Upper lobe of right lung (tissue), 1 donor: ENCODE measurements at regions not wholly inside any gene's neighbourhood (a gene's known extent, or its start where the extent isn't known, plus 50 kb on each side); places are given as distances from the start of the nearest gene placed in this dataset.

Experiments
- ATAC-seq: fragments of 200-7000 bp; cut with Tn5 transposase; one replicate; pipeline ENCODE4 v1.9.1; 2020; ENCODE audit warnings: mild to moderate bottlenecking, moderate library complexity
- DNase-seq: peaks from one replicate; pipeline ENCODE4 v3.0.0-alpha.2; 2020
- H3K27ac ChIP-seq: fragments of 200-600 bp; one replicate; pipeline ENCODE4 v1.8.0; 2022
- H3K27me3 ChIP-seq: fragments of 200-600 bp; one replicate; pipeline ENCODE4 v1.8.0; 2022; ENCODE audit warnings: mild to moderate bottlenecking
- H3K36me3 ChIP-seq: fragments of 200-600 bp; one replicate; pipeline ENCODE4 v1.8.0; 2022
- H3K4me1 ChIP-seq: fragments of 200-600 bp; one replicate; pipeline ENCODE4 v1.8.0; 2022
- H3K4me3 ChIP-seq: fragments of 200-600 bp; one replicate; pipeline ENCODE4 v1.8.0; 2022; ENCODE audit warnings: mild to moderate bottlenecking
- H3K9me3 ChIP-seq: fragments of 200-600 bp; one replicate; pipeline ENCODE4 v1.8.0; 2022
- CTCF ChIP-seq: fragments of 200-600 bp; IDR thresholded peaks from one replicate; pipeline ENCODE4 v1.8.0; 2022; ENCODE audit warnings: antibody characterized with exemption
- intact Hi-C: fragments of 100-400 bp; cut with DNase I; formaldehyde crosslinking; loops from one replicate; pipeline ENCODE4 v1.11.0; 2022
- donor health status: DM: no; HTN: yes; CAD: no; lungs with severe emphysema.

GRCh38 chr2:22894761-22895160 is 490.2 kb upstream of the KLHL29 start:
- intact Hi-C loops: no loop called here
- no peak overlapping the region for H3K4me3 ChIP-seq
- ATAC-seq: no peak
- no peaks in the 10 kb centered on the region for H3K36me3 ChIP-seq
- no peaks in the 10 kb centered on the region for H3K27me3 ChIP-seq
- H3K27ac ChIP-seq: no peak overlapping the region
- no peaks in the 10 kb centered on the region for H3K4me1 ChIP-seq
- DNase-seq: no peak
- TF ChIP-seq CTCF: no peak
- H3K9me3 ChIP-seq: no peaks in the 10 kb centered on the region

GRCh38 chr2:22897428-22897827 is 487.6 kb upstream of the KLHL29 start:
- DNase-seq: no peak
- no peaks in the 10 kb centered on the region for H3K9me3 ChIP-seq
- ATAC-seq: no peak
- H3K27me3 ChIP-seq: no peaks in the 10 kb centered on the region
- no peak for TF ChIP-seq CTCF
- no peaks in the 10 kb centered on the region for H3K36me3 ChIP-seq
- no peaks in the 10 kb centered on the region for H3K4me1 ChIP-seq
- H3K4me3 ChIP-seq: no peak overlapping the region
- H3K27ac ChIP-seq: no peak overlapping the region
- intact Hi-C loops: no loop called here

- H3K9me3 ChIP-seq: no peaks in the 10 kb centered on the region
- intact Hi-C loops: no loop called here
- ATAC-seq (no peak), DNase-seq (no peak)
- no peak overlapping the region for H3K27ac ChIP-seq
- no peaks in the 10 kb centered on the region for H3K36me3 ChIP-seq
- TF ChIP-seq CTCF: no peak
- H3K27me3 ChIP-seq: no peaks in the 10 kb centered on the region
- no peak overlapping the region for H3K4me3 ChIP-seq
- no peaks in the 10 kb centered on the region for H3K4me1 ChIP-seq
Observed at GRCh38 chr2:22900674-22901073, 484.3 kb upstream of the KLHL29 start.

GRCh38 chr2:22901471-22902179 is 483.4 kb upstream of the KLHL29 start:
- TF ChIP-seq CTCF: no peak
- Histone ChIP-seq H3K9me3 (no peaks in the 10 kb centered on the region), H3K4me3 (no peak overlapping the region), H3K4me1 (no peaks in the 10 kb centered on the region), H3K36me3 (no peaks in the 10 kb centered on the region), H3K27me3 (no peaks in the 10 kb centered on the region), H3K27ac (no peak overlapping the region)
- DNase-seq (no peak), ATAC-seq (no peak)
- intact Hi-C loops: no loop called here

GRCh38 chr2:22902180-22902550 is 482.8 kb upstream of the KLHL29 start:
- Histone ChIP-seq H3K4me1 (no peaks in the 10 kb centered on the region), H3K36me3 (no peaks in the 10 kb centered on the region), H3K27ac (no peak overlapping the region), H3K9me3 (no peaks in the 10 kb centered on the region), H3K4me3 (no peak overlapping the region), H3K27me3 (no peaks in the 10 kb centered on the region)
- ATAC-seq (no peak), DNase-seq (no peak)
- no peak for TF ChIP-seq CTCF
- intact Hi-C loops: no loop called here

GRCh38 chr2:22902662-22903165 is 482.3 kb upstream of the KLHL29 start:
- TF ChIP-seq CTCF: no peak
- H3K27ac ChIP-seq: no peak overlapping the region
- intact Hi-C loops: no loop called here
- no peak for DNase-seq
- H3K36me3 ChIP-seq: no peaks in the 10 kb centered on the region
- H3K4me3 ChIP-seq: no peak overlapping the region
- H3K9me3 ChIP-seq: no peaks in the 10 kb centered on the region
- ATAC-seq: no peak
- H3K27me3 ChIP-seq: no peaks in the 10 kb centered on the region
- no peaks in the 10 kb centered on the region for H3K4me1 ChIP-seq
